ENCODE measurements at regions not wholly inside any gene's neighbourhood (a gene's known extent, or its start where the extent isn't known, plus 50 kb on each side); places are given as distances from the start of the nearest gene placed in this dataset.
"Not testable (repeated sequence)": the region's sequence is repeated elsewhere in the genome, so short reads cannot be mapped to it uniquely, and the experiment has no call there.

DNA sequence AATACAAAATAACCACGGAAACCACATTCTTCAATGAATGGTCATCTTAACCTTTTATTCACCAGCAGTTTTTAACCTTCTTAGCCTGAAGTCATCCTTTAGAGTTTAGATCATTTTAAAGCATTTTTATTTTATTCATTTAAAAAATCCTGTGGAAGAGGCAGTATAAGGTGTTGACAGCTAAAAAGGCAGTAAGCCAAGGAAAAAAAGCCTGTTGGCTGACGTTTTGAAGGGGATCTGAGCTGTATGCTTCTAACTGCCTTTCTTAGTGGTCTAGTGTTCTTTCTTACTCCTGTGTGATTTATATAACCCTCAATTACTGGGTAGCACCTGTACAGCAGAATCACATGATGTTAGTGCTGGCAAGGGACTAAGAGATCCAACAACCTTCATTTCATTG lies 438.3 kb upstream of the SEL1L start:
- no peak for DNase-seq

DNA sequence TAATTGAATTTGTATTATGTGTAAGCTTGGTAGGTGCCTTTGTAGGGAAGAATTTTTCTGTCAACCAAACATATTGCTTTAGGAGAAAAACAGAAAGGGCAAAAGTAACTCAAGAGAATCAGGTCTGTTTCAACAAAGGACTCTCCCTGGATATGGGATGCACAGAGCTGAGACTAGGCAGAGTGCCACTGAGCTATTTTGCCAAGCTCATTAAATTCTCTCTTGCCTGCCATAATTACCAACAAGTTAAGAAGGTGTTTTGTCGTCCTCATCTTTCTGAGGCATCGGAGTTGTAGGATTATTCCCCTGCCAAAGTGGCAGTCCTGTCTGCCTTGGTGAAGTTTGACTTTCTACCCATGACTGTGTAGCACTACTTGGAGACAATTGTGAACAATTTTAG lies 438.9 kb upstream of the SEL1L start:
- DNase-seq = no peak

DNA sequence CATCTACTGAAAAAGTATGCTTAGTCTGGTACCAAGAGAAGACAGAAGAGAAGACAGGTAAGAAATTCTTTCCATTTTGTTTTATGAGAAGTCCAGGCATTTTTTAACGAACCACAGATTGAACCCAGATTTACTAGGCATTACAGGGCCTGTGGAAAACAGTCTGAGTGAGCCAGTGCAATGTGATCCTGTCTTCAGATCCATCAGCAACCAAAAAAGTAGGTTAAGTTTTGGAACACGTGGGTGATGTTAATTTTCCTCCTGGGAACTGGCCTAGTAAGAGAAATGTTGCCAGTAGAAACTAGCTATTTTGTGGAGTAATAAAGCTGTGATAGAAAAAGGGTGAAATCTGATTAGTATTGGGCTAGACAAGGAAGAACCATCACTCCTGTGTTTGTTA lies 440.9 kb upstream of the SEL1L start:
- no peak for DNase-seq

DNA sequence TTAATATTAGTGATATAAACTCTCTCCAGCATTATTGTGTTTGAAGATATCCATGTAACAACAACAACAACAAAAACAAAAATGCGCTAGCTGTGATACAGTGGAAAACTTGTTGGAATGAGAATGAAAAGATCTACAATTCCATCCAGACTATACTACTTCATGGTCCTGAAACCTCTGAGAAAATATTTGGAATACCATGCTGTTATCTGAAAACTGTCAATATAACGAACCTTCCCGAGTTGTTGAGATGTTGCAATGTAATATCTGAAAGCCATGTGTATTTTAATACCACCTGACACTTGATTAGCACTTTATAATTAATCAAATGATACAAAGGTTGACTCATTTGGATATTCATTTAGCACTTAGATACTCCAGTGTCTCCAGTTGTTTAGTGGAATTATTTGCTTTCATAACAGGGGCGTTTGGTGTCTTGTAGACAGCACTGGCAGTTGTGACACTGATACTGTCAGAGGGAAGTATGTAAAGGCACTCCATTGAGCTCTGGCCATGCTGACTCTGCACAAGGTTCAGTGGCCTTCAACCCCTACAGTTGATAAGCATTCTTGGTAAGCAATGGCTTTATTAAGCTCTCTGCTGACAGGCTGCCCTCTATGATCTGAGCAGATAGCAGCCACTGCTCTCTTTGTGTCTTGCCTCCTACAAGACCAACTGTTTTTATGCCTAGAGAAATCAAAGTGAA lies 447.1 kb upstream of the SEL1L start:
- no peak for DNase-seq

DNA sequence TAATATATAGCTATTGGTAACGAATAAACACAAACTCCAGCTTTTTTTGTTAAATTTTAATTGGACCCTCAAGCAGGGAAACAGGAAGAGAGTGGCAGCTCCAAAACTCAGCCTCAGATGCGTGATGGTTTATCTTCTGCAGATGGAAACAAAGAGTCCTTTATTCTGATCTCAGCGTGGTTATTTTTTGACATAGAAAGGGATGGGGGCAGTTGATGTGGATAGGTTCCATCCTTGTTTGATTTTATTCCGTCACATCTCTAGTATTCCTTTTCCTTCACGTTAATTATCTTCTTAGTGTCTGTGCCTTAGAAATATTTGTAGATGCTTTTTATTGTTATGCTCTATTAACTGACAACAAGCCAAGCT lies 447.6 kb upstream of the SEL1L start:
- no peak for DNase-seq

DNA sequence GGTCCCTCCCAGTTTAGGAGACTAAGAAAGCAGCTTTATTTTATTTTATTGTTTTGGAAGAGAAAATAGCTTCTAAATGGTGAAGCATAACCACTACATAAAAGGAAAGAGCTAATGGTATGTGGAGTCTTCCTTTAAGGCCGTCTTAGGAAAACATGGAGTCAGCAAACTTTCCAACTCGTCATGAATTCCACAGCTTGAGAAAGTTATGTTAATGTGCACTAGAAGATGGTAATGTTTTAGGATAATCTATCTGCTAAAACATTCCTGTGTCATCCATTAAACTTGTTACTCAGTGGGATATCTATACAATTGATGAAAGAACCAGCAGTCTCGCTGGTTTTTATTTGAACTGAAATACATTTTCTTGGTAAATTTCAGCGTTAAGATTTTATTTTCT lies 448.4 kb upstream of the SEL1L start:
- DNase-seq = no peak

DNA sequence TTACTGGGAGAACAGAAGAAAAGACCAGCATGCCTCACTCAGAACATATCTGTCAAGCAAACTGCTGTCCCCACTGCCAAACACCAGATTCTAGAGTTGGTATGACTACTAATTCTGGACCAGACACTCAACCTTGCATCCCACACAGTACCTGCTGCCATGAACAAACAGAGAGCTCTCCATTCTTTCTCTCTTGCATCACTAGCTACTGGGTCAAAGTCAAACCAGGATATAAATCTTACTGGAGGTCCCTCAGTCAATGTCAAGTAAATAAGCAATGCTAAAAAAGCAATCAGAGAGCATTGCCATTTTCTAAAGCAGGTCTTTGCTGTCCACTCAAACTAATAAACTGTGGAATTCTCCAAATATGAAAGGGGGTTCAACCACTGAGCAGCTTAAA lies 452.4 kb upstream of the SEL1L start:
- no peak for DNase-seq

DNA sequence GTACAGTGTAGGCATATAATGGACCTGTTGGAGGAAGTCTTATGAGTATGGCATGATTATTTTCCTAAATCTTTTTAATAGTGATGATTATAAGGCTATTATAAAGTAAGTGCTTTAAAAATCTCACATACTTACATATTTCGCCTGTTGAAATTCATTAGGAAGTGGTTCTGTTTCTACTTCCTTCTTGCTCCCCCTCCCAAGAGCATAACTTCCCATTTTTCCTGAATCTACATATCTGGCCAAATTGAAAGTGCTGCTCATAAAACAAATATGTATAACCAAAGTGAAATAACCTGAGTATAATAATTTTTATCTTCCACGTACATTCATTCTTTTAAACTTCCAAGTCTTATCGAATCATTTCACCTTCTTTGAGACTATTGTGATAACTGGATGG lies 455.6 kb upstream of the SEL1L start:
- no peak for DNase-seq

DNA sequence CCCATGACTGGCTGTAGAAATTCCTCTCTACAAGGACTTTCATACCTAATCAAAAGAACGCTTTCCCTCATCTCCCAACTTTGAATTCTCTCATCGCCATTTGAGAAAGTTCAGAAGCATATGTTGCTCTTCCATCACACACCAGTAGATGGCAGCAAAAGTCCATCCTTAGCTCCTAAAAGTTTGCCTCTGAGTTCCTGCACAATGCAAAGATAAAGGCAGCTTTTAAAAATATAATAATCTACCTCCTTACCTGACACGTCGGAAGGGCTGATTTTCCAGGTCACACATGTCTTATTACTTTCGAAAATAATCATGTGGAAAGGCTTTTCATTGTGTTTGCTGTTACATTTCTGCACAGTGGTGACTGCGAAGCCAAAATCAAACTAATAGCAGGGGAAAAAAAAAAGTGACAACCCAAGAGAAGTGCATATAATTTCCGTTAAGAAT lies 456.7 kb upstream of the SEL1L start:
- no peak for DNase-seq

DNA sequence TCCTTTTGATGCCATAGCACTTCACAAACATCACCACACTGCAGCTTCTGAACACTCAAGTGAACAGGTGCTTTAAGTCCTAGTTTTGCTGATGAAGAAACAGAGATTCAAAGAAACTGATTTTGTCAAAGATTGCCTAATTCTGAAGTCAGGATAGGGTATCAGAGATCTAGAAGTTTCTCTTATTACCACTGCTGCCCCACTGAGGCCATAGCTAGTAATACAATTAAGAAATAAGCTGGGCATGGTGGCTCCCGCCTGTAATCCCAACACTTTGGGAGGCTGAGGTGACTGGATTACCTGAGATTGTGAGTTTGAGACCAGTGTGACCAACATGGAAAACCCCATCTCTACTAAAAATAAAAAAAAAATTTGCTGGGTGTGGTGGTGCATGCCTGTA lies 458.3 kb upstream of the SEL1L start:
- DNase-seq = no peak

DNA sequence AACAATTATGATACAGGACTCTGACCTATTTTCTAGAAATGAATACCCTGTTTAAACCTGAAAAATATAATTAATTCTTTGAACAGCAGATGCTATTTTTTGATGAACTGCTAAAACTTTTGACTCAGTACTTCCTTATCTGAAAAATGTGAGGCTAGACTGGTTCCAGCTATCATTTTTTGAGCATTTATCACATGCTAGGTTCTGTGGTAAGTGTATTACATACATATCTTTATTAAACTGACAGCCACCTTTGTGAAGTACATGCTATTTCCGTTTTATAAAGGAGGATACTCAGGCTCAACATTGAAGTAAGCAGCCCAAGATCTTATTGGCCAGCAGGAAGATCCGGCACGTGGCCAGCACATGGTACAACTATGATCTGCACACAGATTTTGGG lies 459.8 kb upstream of the SEL1L start:
- no peak for DNase-seq

DNA sequence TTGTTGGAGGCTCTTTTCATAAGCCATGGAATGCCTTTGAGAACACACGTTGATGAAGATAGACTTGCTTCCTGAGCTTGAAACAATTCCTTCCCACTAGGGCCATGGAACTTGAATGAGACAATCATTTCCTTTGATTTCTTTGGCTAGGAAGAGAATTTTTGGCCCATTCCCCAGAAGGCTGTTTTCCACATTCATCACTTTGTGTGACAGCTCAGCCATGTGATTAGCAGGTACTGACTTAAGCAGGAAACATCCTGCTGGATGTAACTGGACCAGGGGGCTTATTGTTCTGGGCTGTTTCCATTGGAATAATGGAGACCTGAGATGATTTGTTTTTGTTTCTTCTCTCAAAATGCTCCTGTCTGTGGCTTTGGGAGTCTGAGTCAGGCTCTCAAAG lies 469.8 kb upstream of the SEL1L start:
- no peak for DNase-seq

DNA sequence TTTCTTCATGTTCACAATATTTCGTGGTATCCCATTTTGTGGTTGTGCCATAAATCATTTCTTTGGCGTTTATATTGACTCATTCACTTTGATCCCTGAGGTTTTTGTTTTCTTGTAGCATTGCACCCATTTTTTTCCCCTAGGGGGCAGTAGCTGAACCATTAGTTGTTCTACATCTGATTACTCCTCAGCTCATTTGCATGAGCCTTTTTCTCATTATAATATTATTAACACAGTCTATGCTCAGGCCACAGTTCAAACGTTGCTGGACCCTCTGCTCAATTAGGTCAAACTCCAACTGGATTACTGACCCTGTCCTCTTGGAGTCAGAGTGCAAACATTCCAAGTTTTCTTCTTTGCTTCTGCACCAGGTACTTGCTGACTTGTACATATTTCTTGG lies 475.4 kb upstream of the SEL1L start:
- no peak for DNase-seq

DNA sequence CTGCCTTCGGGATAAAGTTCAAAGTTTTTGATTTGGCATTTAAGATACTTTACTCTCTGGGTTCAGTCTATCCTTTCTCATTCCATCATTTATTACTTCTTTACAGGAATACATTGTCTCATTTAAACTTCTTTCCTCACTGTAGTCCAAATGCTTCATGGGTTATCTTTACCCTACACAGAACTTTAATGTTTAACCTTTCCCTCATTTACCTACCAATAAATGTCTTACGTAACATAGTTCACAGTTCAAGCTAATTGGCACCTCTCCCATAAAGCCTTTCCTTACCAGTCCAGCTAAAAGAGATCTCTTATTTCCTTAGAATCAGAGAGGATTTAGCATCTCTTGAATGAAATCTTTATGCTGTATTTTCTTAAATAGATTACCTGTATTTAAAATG lies 476.3 kb upstream of the SEL1L start:
- DNase-seq = no peak

DNA sequence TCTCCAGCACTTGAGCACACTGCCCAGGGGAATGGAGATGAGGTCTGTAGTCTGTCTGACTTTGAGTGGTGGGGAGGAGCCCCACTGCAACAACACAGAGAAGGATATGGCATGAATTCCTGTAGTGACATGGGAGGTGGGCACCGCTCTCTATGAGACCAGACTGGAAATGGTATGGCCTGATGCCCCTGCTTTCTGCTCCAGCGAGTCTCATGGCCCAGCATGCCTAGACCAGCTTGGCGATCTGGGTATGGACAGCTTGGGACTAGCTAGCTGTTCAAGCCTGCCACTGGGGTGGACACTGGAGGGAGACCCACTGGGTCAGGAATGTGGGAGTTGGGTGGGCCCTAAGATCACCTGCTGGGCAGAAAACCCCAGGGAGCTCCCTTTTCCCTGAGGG lies 477.8 kb upstream of the SEL1L start:
- DNase-seq = no peak

DNA sequence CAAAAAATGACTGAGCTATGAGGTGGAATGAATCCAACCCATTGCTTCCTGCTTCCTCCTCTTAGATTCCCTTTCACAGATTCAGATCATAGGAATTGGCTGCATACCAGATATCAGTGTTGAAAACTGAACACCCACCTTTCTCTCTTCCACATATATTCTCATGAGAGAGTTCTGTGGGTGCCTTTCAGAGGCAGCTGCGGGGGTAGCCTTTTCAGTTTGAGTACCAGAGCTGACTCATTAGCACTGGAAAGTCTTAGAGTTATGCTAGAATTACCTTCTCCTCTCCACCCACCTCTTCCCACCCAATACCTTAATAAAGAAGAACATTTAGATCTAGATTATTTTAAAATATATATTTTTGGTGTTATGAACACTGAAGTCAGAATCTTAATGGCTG lies 495.4 kb upstream of the SEL1L start:
- DNase-seq = no peak

DNA sequence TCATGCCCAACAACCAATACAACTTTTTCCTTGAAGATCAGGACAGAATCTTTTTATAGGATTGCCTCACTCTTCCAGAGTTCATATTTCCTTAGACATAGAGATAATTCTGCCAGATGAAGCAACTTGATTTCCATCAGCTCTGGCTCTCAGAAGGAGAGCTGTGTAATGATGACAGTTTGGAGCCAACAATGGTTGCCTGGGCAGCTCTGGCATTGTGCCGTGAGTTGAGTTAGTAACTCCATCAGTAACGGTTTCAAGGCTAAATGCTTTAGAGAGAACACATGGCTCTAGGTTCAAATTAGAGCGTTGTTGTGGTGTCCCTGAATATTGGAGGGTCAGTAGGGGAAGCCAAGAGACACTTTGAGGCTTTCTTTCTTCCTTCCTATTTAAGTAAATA lies 501.7 kb upstream of the SEL1L start:
- DNase-seq = no peak

DNA sequence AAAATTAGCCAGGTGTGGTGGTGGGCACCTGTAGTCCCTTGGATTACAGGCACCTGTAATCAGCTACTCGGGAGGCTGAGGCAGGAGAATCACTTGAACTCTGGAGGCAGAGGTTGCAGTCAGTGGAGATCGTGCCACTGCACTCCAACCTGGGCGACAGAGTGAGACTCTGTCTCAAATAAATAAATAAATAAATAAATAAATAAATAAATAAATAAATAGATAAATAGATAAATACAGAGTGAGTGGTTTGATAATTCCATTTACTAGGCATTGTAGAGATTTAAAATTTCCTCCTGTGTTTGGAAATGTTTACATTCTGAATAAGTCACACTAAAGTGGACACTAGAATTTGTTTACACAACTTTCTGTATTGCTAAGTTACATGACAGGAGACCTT lies 504.4 kb upstream of the SEL1L start:
- DNase-seq = not testable (repeated sequence)

DNA sequence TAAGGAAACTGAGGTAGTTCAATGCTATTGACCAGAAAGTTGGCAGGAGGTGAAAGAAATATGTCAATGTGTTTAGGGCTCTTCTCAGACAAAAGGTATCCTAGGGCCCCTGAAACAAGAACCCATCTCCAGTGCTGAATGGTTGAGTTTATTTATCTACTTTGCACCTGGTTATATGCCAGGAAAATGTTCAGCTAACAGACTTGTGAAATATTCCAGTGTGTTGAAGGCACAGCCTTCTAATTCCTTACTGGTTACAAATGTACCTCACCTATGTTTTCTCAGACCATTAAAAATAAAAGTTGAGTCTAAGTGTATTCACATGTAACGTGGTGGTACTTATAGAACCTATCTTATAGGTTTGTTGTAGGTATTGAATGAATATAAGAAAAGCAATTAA lies 511.7 kb upstream of the SEL1L start:
- no peak for DNase-seq

DNA sequence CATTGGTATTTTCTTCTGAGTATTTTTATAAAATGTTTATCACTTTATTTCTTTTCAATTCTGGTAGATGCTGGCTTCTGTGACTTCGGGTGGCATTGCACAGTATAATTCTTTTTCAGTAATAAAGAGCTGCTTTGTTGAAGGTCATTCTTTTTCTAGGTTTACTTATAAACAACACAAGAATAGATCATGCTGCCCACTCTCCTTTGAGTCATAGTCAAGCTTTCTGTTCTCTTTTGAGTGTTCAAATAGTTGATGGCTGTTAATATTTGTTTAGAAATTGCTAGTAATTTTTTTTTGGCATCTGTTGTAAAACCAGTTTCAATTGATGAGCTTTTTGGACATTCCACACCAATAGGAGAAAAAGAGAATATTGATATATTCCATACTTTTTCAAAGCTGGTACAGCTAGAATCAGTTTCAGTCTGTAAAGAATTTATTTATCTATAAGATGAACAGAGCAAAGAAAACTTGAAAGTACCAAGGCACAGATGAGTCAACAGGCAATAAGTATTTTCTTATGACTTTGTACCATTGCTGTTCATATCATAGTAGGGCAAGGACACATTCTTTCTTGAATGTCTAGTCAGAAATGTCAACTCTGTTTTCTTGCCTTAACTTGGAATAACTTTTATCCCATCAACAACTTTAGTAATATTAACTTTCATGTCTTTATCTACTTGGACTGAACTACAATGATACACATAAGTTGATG lies 513.0 kb upstream of the SEL1L start:
- DNase-seq = no peak

DNA sequence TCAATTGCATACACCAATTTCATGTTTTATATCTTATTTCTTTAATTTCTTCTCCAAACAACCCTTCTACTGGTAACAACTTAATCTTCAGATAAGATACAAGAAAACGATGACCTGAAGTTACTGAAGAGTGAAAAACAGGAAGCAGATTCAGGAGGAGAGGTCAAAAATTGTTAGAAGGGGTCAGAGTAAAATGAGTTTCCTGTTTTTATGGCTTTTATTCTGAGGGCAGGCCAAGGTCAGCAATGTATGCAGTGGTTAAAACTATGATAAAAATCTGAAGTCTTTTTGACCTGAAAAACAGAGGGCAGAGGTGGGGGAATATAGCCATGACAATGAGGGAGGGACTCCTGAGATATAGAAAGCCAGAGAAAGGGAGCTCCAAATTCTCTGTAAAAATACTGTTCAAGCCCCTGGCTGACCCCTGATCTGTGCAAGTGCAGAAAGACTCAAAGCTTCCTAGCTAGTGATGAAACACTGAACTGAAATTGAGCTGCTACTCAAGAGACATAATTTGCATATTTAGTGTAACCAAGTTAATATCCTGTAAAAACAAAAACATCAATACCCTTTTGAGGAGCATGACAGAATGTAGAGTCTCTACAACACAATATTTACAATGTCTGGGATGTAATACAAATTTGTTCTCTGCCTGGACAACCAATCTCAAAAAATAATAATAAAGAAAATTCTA lies 514.3 kb upstream of the SEL1L start:
- DNase-seq = no peak

DNA sequence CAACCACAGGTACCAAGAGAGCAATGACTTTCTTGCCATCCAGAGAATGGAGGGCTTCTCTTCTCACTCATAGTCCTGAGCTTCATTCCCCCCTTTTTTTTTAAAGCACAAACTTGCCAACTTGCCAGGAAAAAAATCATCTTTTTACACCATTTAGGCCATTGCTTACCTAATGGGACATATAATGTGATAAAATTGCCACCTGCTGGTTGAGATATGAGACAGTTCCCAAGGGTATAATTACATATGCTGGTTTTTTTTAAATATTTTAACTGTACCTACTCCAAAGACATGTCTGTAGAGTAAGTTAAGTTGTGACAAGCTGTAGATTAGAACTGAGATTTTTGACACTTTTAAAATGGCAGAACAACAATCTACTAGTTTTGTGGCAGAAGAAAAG lies 519.1 kb upstream of the SEL1L start:
- DNase-seq = no peak

DNA sequence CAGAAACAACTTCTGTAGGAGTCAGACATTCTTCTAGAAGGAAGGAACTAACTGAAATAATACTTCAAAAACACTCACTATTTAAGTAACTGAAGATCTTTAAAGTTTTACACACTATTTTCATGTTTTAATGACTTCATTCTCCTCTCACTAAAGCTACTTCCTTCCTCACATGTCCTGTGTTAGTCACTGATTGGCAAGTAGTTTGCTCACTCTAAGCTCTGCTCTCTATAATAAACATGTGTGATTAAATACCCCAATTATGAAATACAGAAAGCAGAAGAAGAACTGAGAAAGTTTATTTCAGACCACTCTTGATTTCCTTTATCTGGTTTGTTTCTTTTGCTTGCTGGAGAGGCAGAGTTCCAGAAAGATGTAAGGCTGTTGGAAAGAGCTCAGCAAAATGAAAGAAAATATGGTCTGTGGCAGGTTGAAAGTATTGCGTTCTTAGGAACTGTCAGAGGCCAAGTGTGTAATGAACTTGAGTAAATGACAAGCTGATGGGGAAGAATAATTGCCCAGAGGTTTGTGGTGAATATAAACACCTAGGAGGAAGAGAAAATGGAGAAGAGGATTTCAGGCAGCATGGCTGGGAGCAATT lies 522.0 kb upstream of the SEL1L start:
- DNase-seq = no peak

DNA sequence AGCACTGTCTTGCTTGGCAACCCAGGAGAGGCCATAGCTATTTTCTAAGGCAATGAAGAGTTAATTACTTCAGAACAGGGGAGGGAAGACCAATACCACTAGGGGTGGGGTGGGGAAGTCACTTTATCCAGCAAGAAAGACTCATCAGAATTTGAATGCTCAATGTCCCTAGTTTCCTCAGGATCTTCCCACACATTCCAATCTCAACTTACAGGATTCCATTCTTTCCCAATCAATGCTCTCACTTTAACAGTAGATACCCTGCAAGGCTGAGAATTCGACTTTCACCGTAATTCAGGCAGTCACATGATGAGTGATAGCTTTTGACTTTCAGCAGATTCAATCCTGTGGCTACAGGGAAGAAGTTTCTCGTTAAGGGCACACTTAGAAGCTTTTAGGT lies 526.6 kb upstream of the SEL1L start:
- no peak for DNase-seq
